CD8-positive, alpha-beta memory T cell (primary cell): ENCODE measurements at regions not wholly inside any gene's neighbourhood (a gene's known extent, or its start where the extent isn't known, plus 50 kb on each side); places are given as distances from the start of the nearest gene placed in this dataset.

Source experiments
- CTCF ChIA-PET: fragments of 350-600 bp; sonication (Branson Sonifier 250); formaldehyde crosslinking; loops from one replicate; lab custom pipeline; 2021; ENCODE audit warnings: antibody characterized with exemption; lab: Charles Lee
- POLR2A ChIA-PET: fragments of 350-600 bp; sonication (Branson Sonifier 250); formaldehyde crosslinking; loops from one replicate; lab custom pipeline; 2021; ENCODE audit warnings: antibody characterized with exemption; lab: Charles Lee
- DNase-seq, 5 donors: peaks; one replicate each; pipeline versions ENCODE4 v3.0.0 to v3.0.0-alpha.2; 2020 to 2022; ENCODE audit warnings: mixed read lengths in 1 of 5
- H3K27ac ChIP-seq: one replicate; pipeline ENCODE4 v1.7.0; 2013; ENCODE audit warnings: low read depth, mild to moderate bottlenecking, low read length, moderate library complexity
- H3K27me3 ChIP-seq: 2 replicates; pipeline ENCODE4 v1.7.0; 2013; ENCODE audit warnings: low read length, mild to moderate bottlenecking; ENCODE audit not compliant: insufficient read depth, poor library complexity, severe bottlenecking
- H3K36me3 ChIP-seq: 2 replicates; pipeline ENCODE4 v1.7.0; 2013; ENCODE audit warnings: mild to moderate bottlenecking, low read length, moderate library complexity; ENCODE audit not compliant: insufficient read depth
- H3K4me1 ChIP-seq: 2 replicates; pipeline ENCODE4 v1.7.0; 2013; ENCODE audit warnings: mild to moderate bottlenecking, low read length, moderate library complexity; ENCODE audit not compliant: insufficient read depth
- H3K4me3 ChIP-seq: 2 replicates; pipeline ENCODE4 v1.7.0; 2013; ENCODE audit warnings: mild to moderate bottlenecking, low read length
- H3K9me3 ChIP-seq: 2 replicates; pipeline ENCODE4 v1.7.0; 2013; ENCODE audit warnings: mild to moderate bottlenecking, low read length
- H3K27ac Mint-ChIP-seq, 8 donors: one replicate each; pipeline ENCODE4 v1.8.0; 2020 to 2021; ENCODE audit warnings: mixed read lengths in 8 of 8, mild to moderate bottlenecking in 6 of 8, inconsistent platforms in 3 of 8, moderate library complexity in 3 of 8
- H3K27me3 Mint-ChIP-seq, 2 donors: one replicate each; pipeline ENCODE4 v1.8.0; 2020 to 2021; ENCODE audit warnings: mixed read lengths in 2 of 2, mild to moderate bottlenecking in 1 of 2, moderate library complexity in 1 of 2
- H3K36me3 Mint-ChIP-seq, 3 donors: one replicate each; pipeline ENCODE4 v1.8.0; 2020 to 2021; ENCODE audit warnings: mixed read lengths in 3 of 3, inconsistent platforms in 1 of 3, mild to moderate bottlenecking in 1 of 3
- H3K4me1 Mint-ChIP-seq, 3 donors: one replicate each; pipeline ENCODE4 v1.8.0; 2020 to 2021; ENCODE audit warnings: mixed read lengths in 3 of 3, inconsistent platforms in 1 of 3, mild to moderate bottlenecking in 1 of 3
- H3K4me3 Mint-ChIP-seq, 7 donors: one replicate each; pipeline ENCODE4 v1.8.0; 2020 to 2021; ENCODE audit warnings: mixed read lengths in 7 of 7, mild to moderate bottlenecking in 6 of 7, moderate library complexity in 4 of 7, inconsistent platforms in 2 of 7
- H3K9me3 Mint-ChIP-seq, 5 donors: one replicate each; pipeline ENCODE4 v1.8.0; 2020 to 2022; ENCODE audit warnings: mixed read lengths in 5 of 5, mild to moderate bottlenecking in 3 of 5, moderate library complexity in 2 of 5, inconsistent platforms in 1 of 5

GRCh38 chr1:213817156-213817555 is 170.6 kb upstream of the PROX1 start:
- Mint-ChIP-seq H3K4me3 (no peak overlapping the region), H3K4me1 (no peaks in the 10 kb centered on the region), H3K9me3 (peaks cover 0 to 3% (median 0%) of the 10 kb centered on the region in 5 donors), H3K36me3 (no peaks in the 10 kb centered on the region), H3K27ac (no peak overlapping the region), H3K27me3 (peaks cover 0 to 3% of the 10 kb centered on the region in 2 donors)
- no peaks in the 10 kb centered on the region for H3K4me1 ChIP-seq
- no peak for DNase-seq
- H3K4me3 ChIP-seq = no peak overlapping the region
- H3K27ac ChIP-seq = no peak overlapping the region
- H3K27me3 ChIP-seq = no peaks in the 10 kb centered on the region
- ChIA-PET POLR2A (no interaction called here), CTCF (no interaction called here)
- H3K9me3 ChIP-seq = no peaks in the 10 kb centered on the region
- H3K36me3 ChIP-seq = no peaks in the 10 kb centered on the region

- Mint-ChIP-seq H3K4me1 (no peaks in the 10 kb centered on the region), H3K9me3 (no peaks in the 10 kb centered on the region), H3K27ac (no peak overlapping the region), H3K36me3 (no peaks in the 10 kb centered on the region), H3K4me3 (no peak overlapping the region), H3K27me3 (peaks cover 0 to 3% of the 10 kb centered on the region in 2 donors)
- ChIA-PET CTCF (no interaction called here), POLR2A (no interaction called here)
- Histone ChIP-seq H3K27me3 (no peaks in the 10 kb centered on the region), H3K9me3 (no peaks in the 10 kb centered on the region), H3K4me3 (no peak overlapping the region), H3K36me3 (no peaks in the 10 kb centered on the region), H3K27ac (no peak overlapping the region), H3K4me1 (no peaks in the 10 kb centered on the region)
- DNase-seq = no peak
Measured at GRCh38 chr1:213820362-213821149, 167.2 kb upstream of the PROX1 start.

GRCh38 chr1:213821175-213821942 is 166.4 kb upstream of the PROX1 start:
- Mint-ChIP-seq H3K4me1 (no peaks in the 10 kb centered on the region), H3K9me3 (no peaks in the 10 kb centered on the region), H3K36me3 (no peaks in the 10 kb centered on the region), H3K4me3 (no peak overlapping the region), H3K27me3 (peaks cover 0 to 3% of the 10 kb centered on the region in 2 donors), H3K27ac (no peak overlapping the region)
- ChIA-PET POLR2A (no interaction called here), CTCF (no interaction called here)
- Histone ChIP-seq H3K27ac (no peak overlapping the region), H3K4me3 (no peak overlapping the region), H3K9me3 (no peaks in the 10 kb centered on the region), H3K36me3 (no peaks in the 10 kb centered on the region), H3K27me3 (no peaks in the 10 kb centered on the region), H3K4me1 (no peaks in the 10 kb centered on the region)
- DNase-seq = no peak

GRCh38 chr1:213821943-213822334 is 165.8 kb upstream of the PROX1 start:
- no peaks in the 10 kb centered on the region for H3K27me3 ChIP-seq
- peaks cover 0 to 2% (median 0%) of the 10 kb centered on the region in 5 donors for H3K9me3 Mint-ChIP-seq
- no peak overlapping the region for H3K4me3 ChIP-seq
- no peaks in the 10 kb centered on the region for H3K4me1 ChIP-seq
- no peaks in the 10 kb centered on the region for H3K9me3 ChIP-seq
- H3K27me3 Mint-ChIP-seq = peaks cover 0 to 3% of the 10 kb centered on the region in 2 donors
- POLR2A ChIA-PET = no interaction called here
- no peaks in the 10 kb centered on the region for H3K36me3 Mint-ChIP-seq
- H3K27ac Mint-ChIP-seq = no peak overlapping the region
- no peak for DNase-seq
- H3K27ac ChIP-seq = no peak overlapping the region
- H3K36me3 ChIP-seq = no peaks in the 10 kb centered on the region
- H3K4me1 Mint-ChIP-seq = no peaks in the 10 kb centered on the region
- H3K4me3 Mint-ChIP-seq = no peak overlapping the region
- CTCF ChIA-PET = no interaction called here

- Histone ChIP-seq H3K36me3 (no peaks in the 10 kb centered on the region), H3K27ac (no peak overlapping the region), H3K9me3 (no peaks in the 10 kb centered on the region), H3K4me3 (no peak overlapping the region), H3K27me3 (no peaks in the 10 kb centered on the region), H3K4me1 (no peaks in the 10 kb centered on the region)
- ChIA-PET CTCF (no interaction called here), POLR2A (no interaction called here)
- DNase-seq = no peak
- no peaks in the 10 kb centered on the region for H3K4me1 Mint-ChIP-seq
- peaks cover 0 to 6% (median 0%) of the 10 kb centered on the region in 5 donors for H3K9me3 Mint-ChIP-seq
- no peak overlapping the region for H3K27ac Mint-ChIP-seq
- H3K36me3 Mint-ChIP-seq = no peaks in the 10 kb centered on the region
- no peaks in the 10 kb centered on the region for H3K27me3 Mint-ChIP-seq
- no peak overlapping the region for H3K4me3 Mint-ChIP-seq
Measured at GRCh38 chr1:213826891-213827290, 160.9 kb upstream of the PROX1 start.

GRCh38 chr1:213828867-213829266 is 158.9 kb upstream of the PROX1 start:
- DNase-seq = no peak
- H3K36me3 Mint-ChIP-seq = no peaks in the 10 kb centered on the region
- no peaks in the 10 kb centered on the region for H3K4me1 Mint-ChIP-seq
- Histone ChIP-seq H3K4me3 (no peak overlapping the region), H3K27me3 (no peaks in the 10 kb centered on the region), H3K4me1 (no peaks in the 10 kb centered on the region), H3K9me3 (no peaks in the 10 kb centered on the region), H3K27ac (no peak overlapping the region), H3K36me3 (no peaks in the 10 kb centered on the region)
- ChIA-PET POLR2A (no interaction called here), CTCF (no interaction called here)
- no peaks in the 10 kb centered on the region for H3K27me3 Mint-ChIP-seq
- no peak overlapping the region for H3K27ac Mint-ChIP-seq
- no peak overlapping the region for H3K4me3 Mint-ChIP-seq
- H3K9me3 Mint-ChIP-seq = peaks cover 0 to 6% (median 0%) of the 10 kb centered on the region in 5 donors

GRCh38 chr1:213829780-213830179 is 158.0 kb upstream of the PROX1 start:
- no peak for DNase-seq
- no peak overlapping the region for H3K4me3 Mint-ChIP-seq
- Histone ChIP-seq H3K27me3 (no peaks in the 10 kb centered on the region), H3K36me3 (no peaks in the 10 kb centered on the region), H3K27ac (no peak overlapping the region), H3K4me3 (no peak overlapping the region), H3K4me1 (no peaks in the 10 kb centered on the region), H3K9me3 (no peaks in the 10 kb centered on the region)
- H3K27ac Mint-ChIP-seq = no peak overlapping the region
- no peaks in the 10 kb centered on the region for H3K36me3 Mint-ChIP-seq
- no peaks in the 10 kb centered on the region for H3K4me1 Mint-ChIP-seq
- H3K9me3 Mint-ChIP-seq = peaks cover 0 to 9% (median 0%) of the 10 kb centered on the region in 5 donors
- H3K27me3 Mint-ChIP-seq = no peaks in the 10 kb centered on the region
- CTCF ChIA-PET = no interaction called here
- POLR2A ChIA-PET = no interaction called here

- Mint-ChIP-seq H3K36me3 (no peaks in the 10 kb centered on the region), H3K27me3 (peaks cover 0 to 1% of the 10 kb centered on the region in 2 donors), H3K4me1 (no peaks in the 10 kb centered on the region), H3K4me3 (no peak overlapping the region), H3K9me3 (peaks cover 0 to 9% (median 0%) of the 10 kb centered on the region in 5 donors), H3K27ac (no peak overlapping the region)
- CTCF ChIA-PET = no interaction called here
- Histone ChIP-seq H3K27ac (no peak overlapping the region), H3K36me3 (no peaks in the 10 kb centered on the region), H3K4me1 (no peaks in the 10 kb centered on the region), H3K4me3 (no peak overlapping the region), H3K9me3 (no peaks in the 10 kb centered on the region), H3K27me3 (no peaks in the 10 kb centered on the region)
- POLR2A ChIA-PET = no interaction called here
- no peak for DNase-seq
Measured at GRCh38 chr1:213830371-213830770, 157.4 kb upstream of the PROX1 start.
